ENCODE measurements at regions not wholly inside any gene's neighbourhood (a gene's known extent, or its start where the extent isn't known, plus 50 kb on each side); places are given as distances from the start of the nearest gene placed in this dataset.

DNA sequence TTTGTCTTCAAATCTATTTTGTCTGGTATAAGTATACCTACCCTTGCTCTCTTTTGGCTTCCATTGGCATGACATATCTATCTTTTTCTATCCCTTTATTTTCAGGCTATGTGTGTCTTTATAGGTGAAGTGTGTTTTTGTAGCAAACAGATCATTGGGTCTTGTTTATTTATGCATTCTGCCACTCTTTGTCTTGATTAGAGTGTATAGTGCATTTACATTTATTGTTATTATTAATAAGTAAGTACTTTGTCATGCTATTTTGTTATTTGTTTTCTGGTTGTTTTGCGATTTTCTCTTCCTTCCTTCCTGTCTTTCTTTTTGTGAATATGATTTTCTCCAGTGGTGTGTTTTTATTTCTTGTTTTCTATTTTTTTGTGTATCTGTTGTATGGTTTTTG, 188.6 kb downstream of the GLUD2 start:
- TF ChIP-seq, protein P1, sequence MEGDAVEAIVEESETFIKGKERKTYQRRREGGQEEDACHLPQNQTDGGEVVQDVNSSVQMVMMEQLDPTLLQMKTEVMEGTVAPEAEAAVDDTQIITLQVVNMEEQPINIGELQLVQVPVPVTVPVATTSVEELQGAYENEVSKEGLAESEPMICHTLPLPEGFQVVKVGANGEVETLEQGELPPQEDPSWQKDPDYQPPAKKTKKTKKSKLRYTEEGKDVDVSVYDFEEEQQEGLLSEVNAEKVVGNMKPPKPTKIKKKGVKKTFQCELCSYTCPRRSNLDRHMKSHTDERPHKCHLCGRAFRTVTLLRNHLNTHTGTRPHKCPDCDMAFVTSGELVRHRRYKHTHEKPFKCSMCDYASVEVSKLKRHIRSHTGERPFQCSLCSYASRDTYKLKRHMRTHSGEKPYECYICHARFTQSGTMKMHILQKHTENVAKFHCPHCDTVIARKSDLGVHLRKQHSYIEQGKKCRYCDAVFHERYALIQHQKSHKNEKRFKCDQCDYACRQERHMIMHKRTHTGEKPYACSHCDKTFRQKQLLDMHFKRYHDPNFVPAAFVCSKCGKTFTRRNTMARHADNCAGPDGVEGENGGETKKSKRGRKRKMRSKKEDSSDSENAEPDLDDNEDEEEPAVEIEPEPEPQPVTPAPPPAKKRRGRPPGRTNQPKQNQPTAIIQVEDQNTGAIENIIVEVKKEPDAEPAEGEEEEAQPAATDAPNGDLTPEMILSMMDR (IDR thresholded peaks at IDR 0.05), result no peak
- TF ChIP-seq POLR2A (IDR thresholded peaks at IDR 0.05), result no peak
